ENCODE measurements at regions not wholly inside any gene's neighbourhood (a gene's known extent, or its start where the extent isn't known, plus 50 kb on each side); places are given as distances from the start of the nearest gene placed in this dataset.
A peak's percentile ranks its signal among the peaks of the same experiment; 100 is the strongest.

GRCh38 chr12:114976959-114977358 lies 293.0 kb upstream of the TBX3 start (continued):
- TF ChIP-seq EP300 (IDR thresholded peaks at IDR 0.05; ENCODE audit: borderline replicate concordance in 1 of 2, low read depth in 1 of 2, low read length in 1 of 2) (0 out of 4 replicates have a peak, but pooled peaks of 1 of the 2 experiments have one; percentile 9), SIN3A (IDR thresholded peaks at IDR 0.05; ENCODE audit: borderline replicate concordance, low read depth, low read length) (no peak), CHD2 (IDR thresholded peaks at IDR 0.05; ENCODE audit: low read length, partially characterized antibody) (no peak), USF1 (IDR thresholded peaks at IDR 0.05; ENCODE audit: borderline replicate concordance, low read depth) (no peak), POLR2AphosphoS5 (IDR thresholded peaks at IDR 0.05; ENCODE audit: low read depth, low read length) (no peak), MAX (IDR thresholded peaks at IDR 0.05; ENCODE audit: low read depth) (no peak), FOXM1 (IDR thresholded peaks at IDR 0.05; ENCODE audit: low read depth) (no peak), JUND (IDR thresholded peaks at IDR 0.05) (peak; percentile 49), MXI1 (IDR thresholded peaks at IDR 0.05; ENCODE audit: low read depth, low read length) (no peak), RXRA (IDR thresholded peaks at IDR 0.05; ENCODE audit: borderline replicate concordance, low read depth) (no peak), ZBTB33 (IDR thresholded peaks at IDR 0.05; ENCODE audit: borderline replicate concordance, low read depth) (no peak), IRF3 (IDR thresholded peaks at IDR 0.05; ENCODE audit: low read depth, low read length) (no peak)

- H3K27me3 ChIP-seq (ENCODE audit: insufficient read depth) = no peaks in the 10 kb centered on the region
- no peak for DNase-seq
- H4K20me1 ChIP-seq (ENCODE audit: insufficient read depth) = no peaks in the 10 kb centered on the region
- 79% methylated on average over 2 of the region's 2 CpGs for WGBS (ENCODE audit: low lambda C conversion rate)
- no peaks in the 10 kb centered on the region for H3K79me2 ChIP-seq (ENCODE audit: insufficient read depth)
- H3K4me2 ChIP-seq = no peak overlapping the region
- H2AFZ ChIP-seq (ENCODE audit: low read depth) = no peak overlapping the region
- no peaks in the 10 kb centered on the region for H3K4me1 ChIP-seq (ENCODE audit: control insufficient read depth in 1 of 2, insufficient read depth in 2 of 2, low read depth in 1 of 2, low read length in 1 of 2)
- no peak overlapping the region for H3K4me3 ChIP-seq (ENCODE audit: low read depth in 2 of 2, low read length in 1 of 2)
- CTCF ChIA-PET = interaction anchor here (1.1 kb wide), 1 partner anchor 292 kb away, joined by 4 read pairs; the partner anchor contains the start of gene TBX3
- H3F3A ChIP-seq (replicated peaks; ENCODE audit: insufficient read depth) = no peaks in the 10 kb centered on the region
- POLR2A ChIA-PET = no interaction called here
- no peak overlapping the region for H3K27ac ChIP-seq (ENCODE audit: low read depth in 2 of 2, low read length in 1 of 2)
- no peak overlapping the region for H3K9ac ChIP-seq
- H3K36me3 ChIP-seq (replicated peaks in 1 of 2; ENCODE audit: control insufficient read depth in 1 of 2, insufficient read depth in 2 of 2, low read length in 1 of 2) = no peaks in the 10 kb centered on the region
- H3K9me3 ChIP-seq = no peaks in the 10 kb centered on the region
- H3K9me2 ChIP-seq = no peaks in the 10 kb centered on the region
- TF ChIP-seq CTCF (IDR thresholded peaks at IDR 0.05) (no peak), NRF1 (IDR thresholded peaks at IDR 0.05; ENCODE audit: low read depth, low read length) (no peak), USF2 (IDR thresholded peaks at IDR 0.05; ENCODE audit: borderline replicate concordance, low read depth, low read length) (no peak), YY1 (IDR thresholded peaks at IDR 0.05; ENCODE audit: low read depth) (no peak), FOXM1 (IDR thresholded peaks at IDR 0.05; ENCODE audit: low read depth) (no peak), GATA2 (CRISPR knock-in tag; IDR thresholded peaks at IDR 0.05) (no peak), MEF2A (IDR thresholded peaks at IDR 0.05; ENCODE audit: borderline replicate concordance, low read depth) (no peak), ZBTB33 (IDR thresholded peaks at IDR 0.05; ENCODE audit: borderline replicate concordance, low read depth) (no peak), TEAD4 (IDR thresholded peaks at IDR 0.05; ENCODE audit: borderline replicate concordance, insufficient read depth) (no peak), ELF1 (IDR thresholded peaks at IDR 0.05) (no peak), USF1 (IDR thresholded peaks at IDR 0.05; ENCODE audit: borderline replicate concordance, low read depth) (no peak), SMC3 (IDR thresholded peaks at IDR 0.05; ENCODE audit: low read depth, low read length) (no peak), MXI1 (IDR thresholded peaks at IDR 0.05; ENCODE audit: low read depth, low read length) (no peak), FOSL2 (IDR thresholded peaks at IDR 0.05; ENCODE audit: borderline replicate concordance, low read depth) (no peak)
Observed at GRCh38 chr12:114976372-114976771, 292.4 kb upstream of the TBX3 start.

All from SK-N-SH (cell line).